Mesothelial cell of epicardium (in vitro differentiated cells): ENCODE measurements at regions not wholly inside any gene's neighbourhood (a gene's known extent, or its start where the extent isn't known, plus 50 kb on each side); places are given as distances from the start of the nearest gene placed in this dataset.

Experiments
- DNase-seq, 2 experiments: peaks; one replicate each; pipeline ENCODE4 v3.0.0; 2021; ENCODE audit warnings: low spot score in 2 of 2; ENCODE audit not compliant: unreplicated experiment in 2 of 2
- H3K27ac Mint-ChIP-seq: 2 replicates; pipeline ENCODE4 v1.8.0; 2021; ENCODE audit warnings: mixed read lengths
- H3K27me3 Mint-ChIP-seq: 2 replicates; pipeline ENCODE4 v1.8.0; 2021; ENCODE audit warnings: low read depth, mixed read lengths
- H3K36me3 Mint-ChIP-seq: 2 replicates; pipeline ENCODE4 v1.8.0; 2021; ENCODE audit warnings: mixed read lengths
- H3K4me1 Mint-ChIP-seq: 2 replicates; pipeline ENCODE4 v1.8.0; 2021; ENCODE audit warnings: mixed read lengths
- H3K4me3 Mint-ChIP-seq: 2 replicates; pipeline ENCODE4 v1.8.0; 2021; ENCODE audit warnings: mild to moderate bottlenecking, moderate library complexity, mixed read lengths
- H3K9me3 Mint-ChIP-seq: 2 replicates; pipeline ENCODE4 v1.8.0; 2021; ENCODE audit warnings: mixed read lengths
- CTCF ChIP-seq: fragments of 200-600 bp; sonication (generic); IDR thresholded peaks from one replicate; pipeline ENCODE4 v1.5.0; 2021; ENCODE audit warnings: antibody characterized with exemption; ENCODE audit not compliant: unreplicated experiment

GRCh38 chr10:10792681-10793080 lies 225.0 kb upstream of the CELF2 start:
- H3K27me3 Mint-ChIP-seq, result no peaks in the 10 kb centered on the region
- H3K27ac Mint-ChIP-seq, result peak overlapping the region; percentile 55
- no peaks in the 10 kb centered on the region for H3K36me3 Mint-ChIP-seq
- TF ChIP-seq CTCF, result no peak
- DNase-seq, result no peak
- H3K9me3 Mint-ChIP-seq, result peaks cover 4% of the 10 kb centered on the region
- H3K4me3 Mint-ChIP-seq, result no peak overlapping the region
- H3K4me1 Mint-ChIP-seq, result peaks cover 38% of the 10 kb centered on the region

DNA sequence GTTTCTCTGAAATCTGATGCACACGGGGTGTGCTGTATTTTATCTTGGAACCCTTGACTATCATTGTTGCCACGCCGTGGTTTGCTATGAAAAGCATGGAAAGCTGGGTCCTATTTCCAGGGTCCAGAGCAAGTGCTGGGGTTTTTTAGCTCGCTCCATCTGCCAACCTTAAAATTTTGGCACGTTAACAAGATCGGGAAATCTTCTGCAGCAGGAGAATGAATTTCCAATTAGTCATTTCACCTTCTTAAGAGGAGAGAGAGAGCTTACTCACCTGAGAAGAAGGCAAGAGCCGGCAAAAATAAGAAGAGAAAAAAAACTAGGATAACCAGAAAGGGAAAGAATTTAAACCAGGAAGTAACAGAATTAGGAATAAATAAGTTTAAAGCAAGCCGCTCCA lies 223.6 kb upstream of the CELF2 start:
- no peak for DNase-seq
- no peaks in the 10 kb centered on the region for H3K36me3 Mint-ChIP-seq
- H3K4me3 Mint-ChIP-seq, result no peak overlapping the region
- TF ChIP-seq CTCF, result no peak
- peaks cover 4% of the 10 kb centered on the region for H3K9me3 Mint-ChIP-seq
- peaks cover 50% of the 10 kb centered on the region for H3K4me1 Mint-ChIP-seq
- H3K27me3 Mint-ChIP-seq, result peaks cover 2% of the 10 kb centered on the region
- no peak overlapping the region for H3K27ac Mint-ChIP-seq

GRCh38 chr10:10794791-10795191 lies 222.9 kb upstream of the CELF2 start:
- peaks cover 52% of the 10 kb centered on the region for H3K4me1 Mint-ChIP-seq
- peaks cover 2% of the 10 kb centered on the region for H3K27me3 Mint-ChIP-seq
- no peak overlapping the region for H3K27ac Mint-ChIP-seq
- H3K4me3 Mint-ChIP-seq, result no peak overlapping the region
- no peak for TF ChIP-seq CTCF
- H3K9me3 Mint-ChIP-seq, result peaks cover 4% of the 10 kb centered on the region
- H3K36me3 Mint-ChIP-seq, result peaks cover under 1% of the 10 kb centered on the region
- no peak for DNase-seq

- no peak for DNase-seq
- Mint-ChIP-seq H3K27me3 (peaks cover 2% of the 10 kb centered on the region), H3K4me3 (no peak overlapping the region), H3K27ac (peak overlapping the region; percentile 92), H3K36me3 (peaks cover 2% of the 10 kb centered on the region), H3K9me3 (no peaks in the 10 kb centered on the region), H3K4me1 (peaks cover 52% of the 10 kb centered on the region)
- TF ChIP-seq CTCF, result no peak
Measured at GRCh38 chr10:10796061-10796773, 221.5 kb upstream of the CELF2 start.

- H3K27ac Mint-ChIP-seq, result peak overlapping the region; percentile 92
- H3K4me3 Mint-ChIP-seq, result no peak overlapping the region
Measured at GRCh38 chr10:10796774-10797415, 220.8 kb upstream of the CELF2 start.

More at GRCh38 chr10:10796774-10797415, 220.8 kb upstream of the CELF2 start:
- peaks cover 49% of the 10 kb centered on the region for H3K4me1 Mint-ChIP-seq
- DNase-seq, result no peak
- peaks cover 3% of the 10 kb centered on the region for H3K9me3 Mint-ChIP-seq
- H3K36me3 Mint-ChIP-seq, result peaks cover 2% of the 10 kb centered on the region
- no peak for TF ChIP-seq CTCF
- H3K27me3 Mint-ChIP-seq, result peaks cover 2% of the 10 kb centered on the region
